Vagina (tissue), 2 donors: ENCODE measurements at regions not wholly inside any gene's neighbourhood (a gene's known extent, or its start where the extent isn't known, plus 50 kb on each side); places are given as distances from the start of the nearest gene placed in this dataset.

Source experiments
- CTCF ChIP-seq, 3 experiments: fragments of 450-650 bp in 2 of 3; fragments of 200-600 bp in 1 of 3; sonication (generic) in 1 of 3; IDR thresholded peaks; one replicate each; pipeline ENCODE4 v1.5.1; 2017 to 2019; ENCODE audit warnings: antibody characterized with exemption in 3 of 3, mild to moderate bottlenecking in 2 of 3, moderate library complexity in 2 of 3
- POLR2A ChIP-seq, 2 donors: fragments of 450-650 bp; IDR thresholded peaks; one replicate each; pipeline ENCODE4 v1.6.1; 2017; ENCODE audit warnings: antibody characterized with exemption in 2 of 2, mild to moderate bottlenecking in 2 of 2, moderate library complexity in 2 of 2
- POLR2AphosphoS5 ChIP-seq, 2 donors: sonication (generic); formaldehyde crosslinking; IDR thresholded peaks; one replicate each; pipeline ENCODE4 v1.9.0; 2017; ENCODE audit warnings: antibody characterized with exemption in 2 of 2, mild to moderate bottlenecking in 2 of 2, low read depth in 1 of 2; ENCODE audit not compliant: insufficient read depth in 1 of 2

- TF ChIP-seq POLR2A (IDR thresholded peaks at IDR 0.05) (no peak), CTCF (IDR thresholded peaks at IDR 0.05) (no peak), POLR2AphosphoS5 (IDR thresholded peaks at IDR 0.05; ENCODE audit: insufficient read depth in 1 of 2, low read depth in 1 of 2) (no peak)
Measured at GRCh38 chr17:56000411-56000810, 152.9 kb upstream of the ANKFN1 start.
